ENCODE measurements at regions not wholly inside any gene's neighbourhood (a gene's known extent, or its start where the extent isn't known, plus 50 kb on each side); places are given as distances from the start of the nearest gene placed in this dataset.

- Histone ChIP-seq H3K27me3 (ENCODE audit: control insufficient read depth, insufficient read depth, low read length) (no peaks in the 10 kb centered on the region), H3K4me3 (ENCODE audit: low read depth in 2 of 2, low read length in 2 of 2) (no peak overlapping the region), H3K27ac (ENCODE audit: low read length) (no peak overlapping the region), H3K4me1 (ENCODE audit: control insufficient read depth, insufficient read depth, low read length) (no peaks in the 10 kb centered on the region), H3K36me3 (ENCODE audit: control insufficient read depth, insufficient read depth, low read length) (no peaks in the 10 kb centered on the region), H3K9me3 (ENCODE audit: control insufficient read depth, insufficient read depth, low read depth, low read length) (peaks cover 11% of the 10 kb centered on the region; the same call in 1 of the 2 replicates)
- intact Hi-C loops (cut with micrococcal nuclease; ENCODE audit: unreplicated experiment) (no loop called here), in situ Hi-C loops (cut with HindIII; ENCODE audit: low pct_unique_long_range_greater_than_20kb, low sequenced_read_pairs) (no loop called here)
- ATAC-seq (no peak), DNase-seq (ENCODE audit: low read depth, low spot score) (no peak)
- ChIA-PET POLR2A (no interaction called here), CTCF (no interaction called here)
- BruUV-seq (replicated peaks): no TSS peak
- TF ChIP-seq POLR2AphosphoS5 (IDR thresholded peaks at IDR 0.05; ENCODE audit: low read depth, low read length): no peak
- no peak for TF ChIP-seq SIN3A (IDR thresholded peaks at IDR 0.05; ENCODE audit: borderline replicate concordance, insufficient read depth, low read depth, low read length)
- no peak for TF ChIP-seq REST (IDR thresholded peaks at IDR 0.05; ENCODE audit: insufficient read depth in 1 of 2, low read depth in 2 of 2, low read length in 1 of 2)
- TF ChIP-seq TCF7L2 (IDR thresholded peaks at IDR 0.05; ENCODE audit: low read depth, low read length): no peak
- no peak for TF ChIP-seq CTCF (IDR thresholded peaks at IDR 0.05)
These were observed 849.8 kb upstream of the SORCS1 start for GRCh38 chr10:108014145-108014901.

GRCh38 chr10:108005627-108006026 lies 841.1 kb upstream of the SORCS1 start:
- H3K4me3 ChIP-seq (ENCODE audit: low read depth in 2 of 2, low read length in 2 of 2): no peak overlapping the region
- no peak for TF ChIP-seq POLR2AphosphoS5 (IDR thresholded peaks at IDR 0.05; ENCODE audit: low read depth, low read length)
- ATAC-seq: no peak
- H3K36me3 ChIP-seq (ENCODE audit: control insufficient read depth, insufficient read depth, low read length): no peaks in the 10 kb centered on the region
- H3K9me3 ChIP-seq (ENCODE audit: control insufficient read depth, insufficient read depth, low read depth, low read length): no peaks in the 10 kb centered on the region
- H3K27me3 ChIP-seq (ENCODE audit: control insufficient read depth, insufficient read depth, low read length): no peaks in the 10 kb centered on the region
- no peaks in the 10 kb centered on the region for H3K4me1 ChIP-seq (ENCODE audit: control insufficient read depth, insufficient read depth, low read length)
- DNase-seq (ENCODE audit: low read depth, low spot score): no peak
- no TSS peak for BruUV-seq (replicated peaks)
- POLR2A ChIA-PET: no interaction called here
- intact Hi-C loops (cut with micrococcal nuclease; ENCODE audit: unreplicated experiment): no loop called here
- H3K27ac ChIP-seq (ENCODE audit: low read length): no peak overlapping the region
- CTCF ChIA-PET: no interaction called here
- in situ Hi-C loops (cut with HindIII; ENCODE audit: low pct_unique_long_range_greater_than_20kb, low sequenced_read_pairs): no loop called here

GRCh38 chr10:108003576-108003975 lies 839.1 kb upstream of the SORCS1 start:
- no TSS peak for BruUV-seq (replicated peaks)
- Histone ChIP-seq H3K4me1 (ENCODE audit: control insufficient read depth, insufficient read depth, low read length) (no peaks in the 10 kb centered on the region), H3K4me3 (ENCODE audit: low read depth in 2 of 2, low read length in 2 of 2) (no peak overlapping the region), H3K36me3 (ENCODE audit: control insufficient read depth, insufficient read depth, low read length) (no peaks in the 10 kb centered on the region), H3K9me3 (ENCODE audit: control insufficient read depth, insufficient read depth, low read depth, low read length) (no peaks in the 10 kb centered on the region), H3K27me3 (ENCODE audit: control insufficient read depth, insufficient read depth, low read length) (no peaks in the 10 kb centered on the region), H3K27ac (ENCODE audit: low read length) (no peak overlapping the region)
- in situ Hi-C loops (cut with HindIII; ENCODE audit: low pct_unique_long_range_greater_than_20kb, low sequenced_read_pairs): no loop called here
- ATAC-seq (no peak), DNase-seq (ENCODE audit: low read depth, low spot score) (no peak)
- TF ChIP-seq POLR2AphosphoS5 (IDR thresholded peaks at IDR 0.05; ENCODE audit: low read depth, low read length) (no peak), SIN3A (IDR thresholded peaks at IDR 0.05; ENCODE audit: borderline replicate concordance, insufficient read depth, low read depth, low read length) (no peak), REST (IDR thresholded peaks at IDR 0.05; ENCODE audit: insufficient read depth in 1 of 2, low read depth in 2 of 2, low read length in 1 of 2) (no peak), CTCF (IDR thresholded peaks at IDR 0.05) (no peak), TCF7L2 (IDR thresholded peaks at IDR 0.05; ENCODE audit: low read depth, low read length) (no peak)
- intact Hi-C loops (cut with micrococcal nuclease; ENCODE audit: unreplicated experiment): no loop called here
- POLR2A ChIA-PET: no interaction called here
- CTCF ChIA-PET: no interaction called here

All from Panc1 (cell line).